ENCODE measurements at regions not wholly inside any gene's neighbourhood (a gene's known extent, or its start where the extent isn't known, plus 50 kb on each side); places are given as distances from the start of the nearest gene placed in this dataset.

DNA sequence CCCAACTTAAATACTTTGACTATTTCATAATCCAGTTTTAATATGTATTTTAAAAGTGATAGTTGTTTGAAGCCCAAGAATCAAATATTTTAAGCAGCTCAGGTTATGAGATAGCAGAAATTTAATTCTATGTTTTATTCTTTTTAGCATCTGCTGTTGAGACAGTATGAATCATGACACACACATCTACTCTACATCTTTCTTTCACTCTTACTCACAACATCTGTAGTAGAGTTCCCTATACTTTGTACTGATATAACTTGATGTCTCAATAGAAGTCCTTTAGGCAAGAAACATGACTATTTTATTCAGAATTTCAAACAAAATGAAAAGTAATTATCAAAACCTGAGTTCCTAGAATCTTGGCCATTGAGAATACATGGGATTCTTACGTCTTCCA lies 187.9 kb upstream of the GNPDA2 start:
- TF ChIP-seq POLR2A (IDR thresholded peaks at IDR 0.05) (no peak), POLR2AphosphoS5 (IDR thresholded peaks at IDR 0.05) (no peak)
